PFSK-1 (cell line): ENCODE measurements at regions not wholly inside any gene's neighbourhood (a gene's known extent, or its start where the extent isn't known, plus 50 kb on each side); places are given as distances from the start of the nearest gene placed in this dataset.

Source experiments
- FOXP2 ChIP-seq: optimal IDR thresholded peaks from 2 replicates; pipeline ENCODE3; 2011; ENCODE audit warnings: borderline replicate concordance, control low read depth, inconsistent platforms; ENCODE audit not compliant: insufficient read depth; ENCODE audit errors: extremely low read length, extremely low read depth
- POLR2AphosphoS5 ChIP-seq: IDR thresholded peaks from 2 replicates; pipeline ENCODE4 v1.6.1; 2012; ENCODE audit warnings: low read depth, mild to moderate bottlenecking, control low read depth, low read length, moderate library complexity
- SIN3A ChIP-seq: IDR thresholded peaks from 2 replicates; pipeline ENCODE4 v1.6.1; 2012; ENCODE audit warnings: mild to moderate bottlenecking, low read length, moderate library complexity, borderline replicate concordance; ENCODE audit not compliant: insufficient read depth
- TAF1 ChIP-seq: IDR thresholded peaks from 2 replicates; pipeline ENCODE4 v1.6.1; 2012; ENCODE audit warnings: low read length, control low read depth, borderline replicate concordance; ENCODE audit not compliant: insufficient read depth
- TF ChIP-seq, protein P1 (sequence below), 2 experiments: IDR thresholded peaks; 2 replicates each; pipeline versions ENCODE4 v1.6.1 to v1.8.0; 2011 to 2012; ENCODE audit warnings: low read depth in 2 of 2, low read length in 2 of 2, control low read depth in 1 of 2, inconsistent platforms in 1 of 2, mild to moderate bottlenecking in 1 of 2, moderate library complexity in 1 of 2; ENCODE audit not compliant: insufficient read depth in 1 of 2

DNA sequence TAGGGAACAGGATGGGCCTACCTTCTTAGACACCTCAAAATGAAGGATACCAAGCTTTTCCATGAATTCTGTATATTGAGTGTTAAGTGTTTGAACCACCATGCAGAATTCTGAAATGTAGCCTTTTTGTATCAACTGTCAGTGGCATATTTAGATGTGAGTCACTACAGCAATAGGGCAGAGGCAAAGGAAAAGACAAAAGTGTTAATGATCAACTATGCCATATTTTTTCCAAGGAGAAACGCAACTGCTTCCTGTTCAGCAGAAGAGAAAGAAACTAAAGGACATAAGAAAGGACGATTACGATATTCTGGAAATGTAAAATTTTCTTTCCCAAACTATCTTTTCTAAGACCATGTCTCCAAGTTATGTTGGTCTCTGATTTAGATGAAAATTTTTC lies 104.6 kb upstream of the RSPO3 start:
- no peak for TF ChIP-seq POLR2AphosphoS5
- no peak for TF ChIP-seq SIN3A
- TF ChIP-seq, protein P1, sequence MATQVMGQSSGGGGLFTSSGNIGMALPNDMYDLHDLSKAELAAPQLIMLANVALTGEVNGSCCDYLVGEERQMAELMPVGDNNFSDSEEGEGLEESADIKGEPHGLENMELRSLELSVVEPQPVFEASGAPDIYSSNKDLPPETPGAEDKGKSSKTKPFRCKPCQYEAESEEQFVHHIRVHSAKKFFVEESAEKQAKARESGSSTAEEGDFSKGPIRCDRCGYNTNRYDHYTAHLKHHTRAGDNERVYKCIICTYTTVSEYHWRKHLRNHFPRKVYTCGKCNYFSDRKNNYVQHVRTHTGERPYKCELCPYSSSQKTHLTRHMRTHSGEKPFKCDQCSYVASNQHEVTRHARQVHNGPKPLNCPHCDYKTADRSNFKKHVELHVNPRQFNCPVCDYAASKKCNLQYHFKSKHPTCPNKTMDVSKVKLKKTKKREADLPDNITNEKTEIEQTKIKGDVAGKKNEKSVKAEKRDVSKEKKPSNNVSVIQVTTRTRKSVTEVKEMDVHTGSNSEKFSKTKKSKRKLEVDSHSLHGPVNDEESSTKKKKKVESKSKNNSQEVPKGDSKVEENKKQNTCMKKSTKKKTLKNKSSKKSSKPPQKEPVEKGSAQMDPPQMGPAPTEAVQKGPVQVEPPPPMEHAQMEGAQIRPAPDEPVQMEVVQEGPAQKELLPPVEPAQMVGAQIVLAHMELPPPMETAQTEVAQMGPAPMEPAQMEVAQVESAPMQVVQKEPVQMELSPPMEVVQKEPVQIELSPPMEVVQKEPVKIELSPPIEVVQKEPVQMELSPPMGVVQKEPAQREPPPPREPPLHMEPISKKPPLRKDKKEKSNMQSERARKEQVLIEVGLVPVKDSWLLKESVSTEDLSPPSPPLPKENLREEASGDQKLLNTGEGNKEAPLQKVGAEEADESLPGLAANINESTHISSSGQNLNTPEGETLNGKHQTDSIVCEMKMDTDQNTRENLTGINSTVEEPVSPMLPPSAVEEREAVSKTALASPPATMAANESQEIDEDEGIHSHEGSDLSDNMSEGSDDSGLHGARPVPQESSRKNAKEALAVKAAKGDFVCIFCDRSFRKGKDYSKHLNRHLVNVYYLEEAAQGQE (IDR thresholded peaks at IDR 0.05; ENCODE audit: insufficient read depth in 1 of 2, low read depth in 2 of 2, low read length in 2 of 2), result no peak
- TF ChIP-seq TAF1, result no peak
- TF ChIP-seq FOXP2, result no peak
